ENCODE measurements at regions not wholly inside any gene's neighbourhood (a gene's known extent, or its start where the extent isn't known, plus 50 kb on each side); places are given as distances from the start of the nearest gene placed in this dataset.
"Not testable (repeated sequence)": the region's sequence is repeated elsewhere in the genome, so short reads cannot be mapped to it uniquely, and the experiment has no call there.

GRCh38 chr4:114252499-114252898 lies 273.1 kb upstream of the ARSJ start:
- intact Hi-C loops (cut with micrococcal nuclease) = no loop called here
- CTCF ChIA-PET = interaction anchor here (0.6 kb wide), 1 partner anchor 11 kb away, joined by 3 read pairs; no protein-coding TSS in a partner anchor
- TF ChIP-seq EZH2 (IDR thresholded peaks at IDR 0.05; ENCODE audit: borderline replicate concordance, insufficient read depth, low read depth, low read length, poor library complexity, severe bottlenecking) (no peak), CTCF (IDR thresholded peaks at IDR 0.05) (no peak)

GRCh38 chr4:114257501-114257900 lies 278.1 kb upstream of the ARSJ start:
- no peak overlapping the region for H3K4me3 Mint-ChIP-seq
- no peak overlapping the region for H2AFZ ChIP-seq (ENCODE audit: insufficient read depth, low read depth, low read length, poor library complexity, severe bottlenecking)
- POLR2A ChIA-PET = no interaction called here
- no peak overlapping the region for H3K4me3 ChIP-seq (ENCODE audit: control extremely low read depth in 1 of 5, extremely low read depth in 1 of 5, insufficient read depth in 1 of 5, low read depth in 2 of 5, low read length in 4 of 5)
- no peaks in the 10 kb centered on the region for H3K79me2 ChIP-seq (ENCODE audit: control insufficient read depth, insufficient read depth, low read length)
- no CpG with 5 or more reads among the region's 1 CpG for WGBS (ENCODE audit: insufficient coverage)
- no peak overlapping the region for H3K9ac ChIP-seq (ENCODE audit: low read length)
- H3K4me2 ChIP-seq (replicated peaks; ENCODE audit: low read depth, low read length, poor library complexity, severe bottlenecking) = no peak overlapping the region
- DNase-seq (no peak), ATAC-seq (ENCODE audit: low read depth) (no peak)
- peaks cover 0 to 4% (median 2%) of the 10 kb centered on the region in 3 donors for H3K9me3 ChIP-seq (ENCODE audit: control extremely low read depth in 1 of 3, control insufficient read depth in 2 of 3, insufficient read depth in 1 of 3, low read length in 2 of 3)
- no peaks in the 10 kb centered on the region for H3K9me3 Mint-ChIP-seq (ENCODE audit: insufficient read depth)
- intact Hi-C loops (cut with micrococcal nuclease) = no loop called here
- no peak overlapping the region for H3K27ac ChIP-seq (ENCODE audit: low read length in 2 of 2)
- TF ChIP-seq EZH2 (IDR thresholded peaks at IDR 0.05; ENCODE audit: borderline replicate concordance, insufficient read depth, low read depth, low read length, poor library complexity, severe bottlenecking) (no peak), CTCF (IDR thresholded peaks at IDR 0.05) (no peak)
- no peaks in the 10 kb centered on the region for H3K4me1 ChIP-seq (ENCODE audit: control insufficient read depth in 2 of 2, insufficient read depth in 2 of 2, low read length in 2 of 2)
- no peaks in the 10 kb centered on the region for H3K27me3 ChIP-seq (replicated peaks in 1 of 4; ENCODE audit: control extremely low read depth in 1 of 4, control insufficient read depth in 3 of 4, insufficient read depth in 4 of 4, low read length in 3 of 4)
- H3K27ac Mint-ChIP-seq = no peak overlapping the region
- no peaks in the 10 kb centered on the region for H4K20me1 ChIP-seq (ENCODE audit: control insufficient read depth, insufficient read depth, low read length, poor library complexity, severe bottlenecking)
- H3K36me3 ChIP-seq (replicated peaks in 1 of 2; ENCODE audit: control extremely low read depth in 1 of 2, control insufficient read depth in 1 of 2, extremely low read depth in 1 of 2, insufficient read depth in 2 of 2, low read length in 1 of 2) = no peaks in the 10 kb centered on the region
- H3K4me1 Mint-ChIP-seq = no peaks in the 10 kb centered on the region
- CTCF ChIA-PET = no interaction called here
- H3K27me3 Mint-ChIP-seq = no peaks in the 10 kb centered on the region

More at GRCh38 chr4:114252499-114252898, 273.1 kb upstream of the ARSJ start:
- 85% methylated on average over 2 of the region's 2 CpGs for WGBS (ENCODE audit: insufficient coverage)
- Histone ChIP-seq H3K36me3 (replicated peaks in 1 of 2; ENCODE audit: control extremely low read depth in 1 of 2, control insufficient read depth in 1 of 2, extremely low read depth in 1 of 2, insufficient read depth in 2 of 2, low read length in 1 of 2) (no peaks in the 10 kb centered on the region), H4K20me1 (ENCODE audit: control insufficient read depth, insufficient read depth, low read length, poor library complexity, severe bottlenecking) (no peaks in the 10 kb centered on the region), H3K9ac (ENCODE audit: low read length) (no peak overlapping the region), H3K79me2 (ENCODE audit: control insufficient read depth, insufficient read depth, low read length) (no peaks in the 10 kb centered on the region), H3K4me3 (ENCODE audit: control extremely low read depth in 1 of 5, extremely low read depth in 1 of 5, insufficient read depth in 1 of 5, low read depth in 2 of 5, low read length in 4 of 5) (no peak overlapping the region), H2AFZ (ENCODE audit: insufficient read depth, low read depth, low read length, poor library complexity, severe bottlenecking) (no peak overlapping the region), H3K27ac (ENCODE audit: low read length in 2 of 2) (no peak overlapping the region), H3K4me1 (ENCODE audit: control insufficient read depth in 2 of 2, insufficient read depth in 2 of 2, low read length in 2 of 2) (no peaks in the 10 kb centered on the region), H3K9me3 (ENCODE audit: control extremely low read depth in 1 of 3, control insufficient read depth in 2 of 3, insufficient read depth in 1 of 3, low read length in 2 of 3) (peaks cover 0 to 4% (median 3%) of the 10 kb centered on the region in 3 donors), H3K4me2 (replicated peaks; ENCODE audit: low read depth, low read length, poor library complexity, severe bottlenecking) (no peak overlapping the region), H3K27me3 (replicated peaks in 1 of 4; ENCODE audit: control extremely low read depth in 1 of 4, control insufficient read depth in 3 of 4, insufficient read depth in 4 of 4, low read length in 3 of 4) (peaks cover 0 to 4% (median 0%) of the 10 kb centered on the region in 4 experiments)
- Mint-ChIP-seq H3K9me3 (ENCODE audit: insufficient read depth) (no peaks in the 10 kb centered on the region), H3K27me3 (peaks cover 4% of the 10 kb centered on the region), H3K4me3 (no peak overlapping the region), H3K4me1 (no peaks in the 10 kb centered on the region), H3K27ac (no peak overlapping the region)
- ATAC-seq (ENCODE audit: low read depth) (no peak), DNase-seq (no peak)
- POLR2A ChIA-PET = no interaction called here

- H3K36me3 ChIP-seq (replicated peaks in 1 of 2; ENCODE audit: control extremely low read depth in 1 of 2, control insufficient read depth in 1 of 2, extremely low read depth in 1 of 2, insufficient read depth in 2 of 2, low read length in 1 of 2); H3K79me2 ChIP-seq (ENCODE audit: control insufficient read depth, insufficient read depth, low read length); H2AFZ ChIP-seq (ENCODE audit: insufficient read depth, low read depth, low read length, poor library complexity, severe bottlenecking); H3K4me1 ChIP-seq (ENCODE audit: control insufficient read depth in 2 of 2, insufficient read depth in 2 of 2, low read length in 2 of 2); H4K20me1 ChIP-seq (ENCODE audit: control insufficient read depth, insufficient read depth, low read length, poor library complexity, severe bottlenecking); H3K27ac ChIP-seq (ENCODE audit: low read length in 2 of 2); H3K4me3 ChIP-seq (ENCODE audit: control extremely low read depth in 1 of 5, extremely low read depth in 1 of 5, insufficient read depth in 1 of 5, low read depth in 2 of 5, low read length in 4 of 5); H3K27me3 Mint-ChIP-seq; H3K4me1 Mint-ChIP-seq; H3K9me3 ChIP-seq (ENCODE audit: control extremely low read depth in 1 of 3, control insufficient read depth in 2 of 3, insufficient read depth in 1 of 3, low read length in 2 of 3); POLR2A ChIA-PET; H3K9me3 Mint-ChIP-seq (ENCODE audit: insufficient read depth); ATAC-seq (ENCODE audit: low read depth); H3K27me3 ChIP-seq (replicated peaks in 1 of 4; ENCODE audit: control extremely low read depth in 1 of 4, control insufficient read depth in 3 of 4, insufficient read depth in 4 of 4, low read length in 3 of 4); DNase-seq; H3K4me3 Mint-ChIP-seq; H3K9ac ChIP-seq (ENCODE audit: low read length); CTCF ChIA-PET; H3K27ac Mint-ChIP-seq; H3K4me2 ChIP-seq (replicated peaks; ENCODE audit: low read depth, low read length, poor library complexity, severe bottlenecking): not testable (repeated sequence)
- intact Hi-C loops (cut with micrococcal nuclease) = loop anchor here (10.0 kb wide), 1 partner anchor 212 kb away; no protein-coding TSS in a partner anchor
- WGBS (ENCODE audit: insufficient coverage) = no CpG with 5 or more reads among the region's 1 CpG
Observed at GRCh38 chr4:114262421-114262820, 283.0 kb upstream of the ARSJ start.
